Putamen (tissue), 1 donor: ENCODE measurements at regions not wholly inside any gene's neighbourhood (a gene's known extent, or its start where the extent isn't known, plus 50 kb on each side); places are given as distances from the start of the nearest gene placed in this dataset.

Source experiments
- DNase-seq: peaks from one replicate; pipeline ENCODE4 v3.0.0-alpha.2; 2016; ENCODE audit warnings: low spot score

DNA sequence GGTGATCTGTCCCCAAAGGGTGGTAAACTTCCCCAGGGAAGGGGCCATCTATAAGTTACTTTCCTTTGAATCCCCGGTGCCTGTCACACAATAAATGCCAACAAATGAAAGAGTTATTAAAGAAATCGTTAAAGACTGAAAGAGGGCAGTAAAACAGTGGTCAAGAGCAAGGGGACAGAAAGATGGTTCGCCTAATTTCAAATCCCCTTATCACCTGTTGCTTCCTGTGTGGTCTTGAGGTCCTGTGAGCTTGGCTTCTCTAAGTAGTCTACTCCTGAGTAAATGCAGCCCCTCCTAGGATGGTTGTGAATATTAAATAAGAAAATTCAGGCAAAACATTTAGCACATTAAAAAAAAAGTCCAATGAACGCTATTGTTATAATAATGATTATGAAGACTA lies 225.7 kb upstream of the ADAMTS9 start:
- DNase-seq: no peak

DNA sequence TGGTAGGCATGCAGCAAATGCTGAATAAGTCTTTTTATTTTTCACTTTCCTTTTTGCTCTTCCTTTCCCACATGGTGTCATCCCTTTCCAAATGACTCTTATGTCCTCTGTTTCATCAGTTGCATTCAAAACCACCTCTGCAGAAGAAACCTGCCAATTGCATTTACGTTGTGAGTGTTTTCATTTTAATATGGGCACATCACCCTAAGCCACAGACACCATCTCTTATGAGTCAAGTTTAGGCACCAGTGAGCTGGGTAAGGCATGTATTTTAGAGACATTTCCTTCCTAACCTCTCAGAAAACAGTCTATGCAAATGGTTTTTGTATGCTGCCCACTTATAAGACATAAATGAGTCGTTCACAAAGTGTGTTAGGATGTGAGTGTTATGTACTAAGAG lies 223.3 kb upstream of the ADAMTS9 start:
- DNase-seq: no peak

DNA sequence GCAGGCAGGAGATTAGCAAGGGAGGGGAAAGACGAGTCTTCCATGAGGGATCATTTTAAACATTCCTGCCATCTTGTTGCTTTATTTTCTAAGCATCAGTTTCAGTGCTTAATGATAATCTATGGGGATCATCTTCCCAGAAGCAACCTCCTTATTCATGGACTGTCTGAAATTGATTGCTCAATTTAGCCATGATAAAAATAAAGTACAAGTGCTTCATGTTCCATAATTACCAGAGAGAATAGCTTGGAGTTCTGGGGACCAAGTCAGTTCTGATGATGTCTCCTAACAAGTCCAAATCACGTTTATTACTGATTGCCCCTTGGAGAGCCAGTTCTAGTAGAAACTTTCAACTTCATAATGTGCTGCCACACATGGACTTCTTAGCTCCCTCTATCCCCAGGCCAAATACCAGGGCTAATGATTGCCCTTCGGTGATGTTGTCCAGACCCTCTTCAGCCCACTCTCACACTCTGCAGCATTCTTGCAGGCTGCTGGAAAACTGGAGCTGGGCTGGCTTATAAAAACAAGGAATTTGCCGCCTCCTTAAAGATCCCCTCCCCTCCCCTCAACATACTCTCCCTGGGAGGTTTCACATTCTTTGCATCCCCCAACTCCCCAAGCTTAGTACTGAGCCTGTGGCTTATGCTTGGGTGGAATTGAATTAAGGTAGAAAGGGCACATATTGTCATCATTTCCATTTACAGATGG lies 222.1 kb upstream of the ADAMTS9 start:
- no peak for DNase-seq

DNA sequence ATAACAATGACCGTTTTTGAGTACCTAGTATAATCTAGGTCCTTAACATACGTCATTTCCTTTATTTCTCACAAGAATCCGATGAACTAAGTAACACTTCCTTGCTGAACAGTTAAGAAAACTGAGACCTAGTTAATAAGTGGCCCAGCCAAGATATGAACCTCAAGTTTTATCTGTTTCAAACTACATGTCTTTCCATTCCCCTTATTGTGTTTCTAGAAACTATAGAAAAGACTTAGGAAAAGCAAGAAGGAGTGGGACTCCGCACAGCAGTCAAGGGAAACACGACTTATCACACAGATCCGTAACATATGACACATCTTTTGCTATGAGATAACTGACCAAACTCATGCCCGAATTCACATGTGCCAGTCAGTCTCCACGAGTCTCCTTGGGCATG lies 221.2 kb upstream of the ADAMTS9 start:
- DNase-seq: no peak

DNA sequence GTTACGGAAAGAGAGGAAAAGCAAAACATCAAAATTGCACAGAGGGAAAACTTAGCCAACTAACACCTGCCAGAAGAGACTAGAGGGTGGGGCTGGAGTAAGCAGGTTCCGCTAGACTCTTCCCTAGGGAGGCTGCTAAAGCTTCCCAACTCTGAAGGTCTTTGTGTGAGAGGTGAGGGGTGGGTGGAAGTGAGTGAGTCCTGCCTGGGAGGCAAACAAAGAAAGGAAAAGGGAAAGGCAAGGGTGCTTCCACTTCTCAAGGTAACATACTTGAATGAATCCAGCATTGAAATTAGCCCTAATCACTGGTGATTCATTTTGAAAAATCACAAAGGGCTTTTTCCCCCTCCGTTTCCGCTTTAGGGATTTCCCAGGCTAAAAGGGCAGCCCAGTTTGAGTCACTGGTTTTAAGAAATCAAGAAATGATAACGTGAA lies 220.5 kb upstream of the ADAMTS9 start:
- DNase-seq: no peak

DNA sequence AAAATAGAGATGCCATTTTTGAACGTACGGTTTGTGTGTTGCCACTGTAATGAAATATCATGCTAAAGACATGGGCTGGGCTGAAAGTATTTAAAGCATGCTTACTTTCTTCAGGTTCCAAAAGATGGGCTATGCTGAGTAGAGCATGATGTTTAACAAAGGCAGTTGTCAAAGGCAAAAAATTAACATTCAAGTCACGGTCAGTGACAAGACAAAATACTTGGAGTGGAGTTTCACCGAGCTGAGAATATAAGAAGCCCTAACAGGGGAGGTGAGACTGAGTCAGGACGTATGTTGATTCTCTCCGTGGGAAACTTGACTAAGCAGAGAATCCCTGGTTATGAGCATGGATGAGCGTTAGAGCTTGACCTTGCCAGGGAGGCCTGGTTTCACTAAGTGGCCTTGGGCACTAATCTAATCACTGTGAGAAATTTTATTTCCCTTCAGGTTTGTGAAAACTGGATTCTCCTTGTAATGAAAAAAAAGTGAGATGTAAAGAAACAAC lies 218.2 kb upstream of the ADAMTS9 start:
- no peak for DNase-seq

DNA sequence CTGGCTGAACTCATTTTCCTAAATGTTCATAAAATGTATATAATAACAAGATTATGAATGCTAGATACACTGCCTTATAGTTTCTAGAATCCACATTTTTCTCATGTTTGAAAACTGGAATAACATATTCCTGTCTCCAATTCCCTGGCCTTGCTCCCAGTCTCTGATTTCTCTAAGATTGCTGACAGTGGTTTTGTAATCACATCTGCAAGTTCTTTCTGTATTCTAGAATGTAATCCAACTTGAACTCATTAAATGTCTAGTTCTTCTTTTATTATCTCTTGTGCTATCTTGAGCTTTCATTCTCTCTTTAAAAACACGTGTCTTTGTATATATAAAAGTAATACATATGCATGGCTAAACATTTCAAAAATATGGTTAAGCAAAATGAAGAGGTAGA lies 215.2 kb upstream of the ADAMTS9 start:
- DNase-seq: no peak

DNA sequence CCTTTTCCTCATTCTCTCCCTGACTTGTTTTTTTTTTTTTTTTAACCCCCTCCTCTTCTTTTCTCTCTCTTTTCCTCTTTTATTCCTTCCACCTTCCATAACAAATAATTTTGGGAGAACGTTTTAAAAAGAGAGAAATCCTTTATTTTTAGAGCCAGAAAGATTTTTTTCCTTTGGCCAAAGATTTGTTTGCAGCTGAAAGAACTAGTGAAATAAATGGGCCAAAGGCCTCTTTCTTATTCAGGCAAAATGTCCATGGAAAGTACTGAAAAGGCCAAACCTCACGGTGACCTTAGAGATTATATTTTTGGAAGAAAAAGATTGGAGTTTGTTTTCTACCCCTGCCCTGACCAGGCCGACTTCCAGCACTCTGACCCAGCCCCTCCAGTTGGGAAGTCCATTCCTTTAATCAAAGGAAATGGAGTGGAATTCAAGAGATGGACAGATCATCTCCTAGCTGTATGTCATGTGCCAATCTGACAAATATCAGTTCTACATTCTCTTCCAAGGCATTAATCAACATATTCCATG lies 214.3 kb upstream of the ADAMTS9 start:
- DNase-seq: no peak

DNA sequence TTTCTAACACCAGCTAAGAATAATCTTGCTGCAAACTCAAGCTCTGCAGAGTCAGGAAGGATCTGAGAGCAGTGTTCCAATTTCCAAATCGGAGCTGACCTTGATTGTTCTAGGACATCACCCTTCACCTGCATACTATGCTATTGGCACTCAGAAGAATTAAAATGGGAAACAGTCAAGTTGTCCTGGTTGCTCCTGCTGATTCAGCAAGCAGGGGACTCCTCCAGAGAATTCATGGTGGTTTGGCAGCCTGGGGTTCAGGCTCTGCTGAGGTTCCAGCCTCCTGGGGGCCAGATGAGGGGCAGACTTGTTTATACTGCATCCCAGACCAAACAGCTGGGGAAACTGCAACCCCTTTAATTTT lies 213.7 kb upstream of the ADAMTS9 start:
- no peak for DNase-seq

DNA sequence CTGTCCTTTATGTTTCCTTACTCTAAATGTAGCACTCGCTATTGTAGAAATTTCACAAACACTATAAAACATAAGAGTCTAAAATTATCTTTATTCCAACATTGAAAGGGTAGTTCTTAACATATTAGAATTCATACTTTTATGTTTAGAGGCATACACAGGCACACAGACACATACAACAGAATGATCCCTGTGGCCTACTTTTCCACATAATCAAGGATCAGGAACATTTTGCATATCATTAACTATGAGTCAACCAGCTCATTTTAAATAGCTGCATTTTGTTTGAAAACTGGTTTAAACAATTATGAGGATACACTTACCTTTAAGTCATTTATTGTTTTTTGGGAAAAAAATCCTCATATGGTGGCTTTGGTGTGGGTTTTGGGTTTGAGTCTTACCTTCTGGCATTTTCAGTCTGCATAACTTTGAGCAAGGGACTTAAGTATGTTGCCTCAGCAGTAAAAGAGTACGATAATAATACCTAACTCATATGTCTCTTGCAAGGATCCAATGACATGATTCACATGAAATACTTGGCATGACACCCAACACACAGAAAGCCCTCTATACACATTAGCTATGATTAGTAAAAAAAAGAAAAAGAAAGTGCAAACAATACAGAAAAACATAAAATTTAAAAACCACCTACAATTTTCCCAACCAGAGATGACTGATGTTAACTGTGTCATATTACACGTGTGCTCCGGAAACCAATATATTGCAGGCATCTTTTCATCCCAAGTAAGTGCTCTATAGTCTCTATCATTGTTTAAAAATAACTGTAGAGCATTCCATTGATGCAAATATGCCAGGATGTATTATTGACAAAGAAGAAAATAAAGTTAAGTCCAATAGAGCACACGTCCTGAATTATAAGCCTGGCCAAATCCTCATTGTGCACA lies 213.1 kb upstream of the ADAMTS9 start:
- DNase-seq: no peak

DNA sequence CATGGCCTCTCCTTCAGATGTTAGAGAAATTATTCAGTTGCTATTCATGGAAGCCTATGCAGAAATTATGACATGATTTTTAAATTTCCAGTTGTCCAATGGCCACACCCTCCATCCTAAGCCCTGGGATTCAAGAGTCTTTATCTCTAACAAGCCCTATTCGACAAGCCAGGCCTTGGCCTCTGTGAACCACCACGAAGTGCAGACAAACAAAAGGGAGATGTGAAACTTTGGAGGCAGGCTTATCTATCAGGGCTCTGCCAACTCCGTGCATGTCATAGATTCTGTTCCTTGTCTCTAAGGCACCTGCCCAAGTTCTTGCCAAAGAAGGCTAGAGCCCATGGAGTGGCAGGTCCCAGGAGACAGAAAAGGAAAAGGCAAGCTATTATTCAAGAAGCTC lies 212.4 kb upstream of the ADAMTS9 start:
- no peak for DNase-seq

DNA sequence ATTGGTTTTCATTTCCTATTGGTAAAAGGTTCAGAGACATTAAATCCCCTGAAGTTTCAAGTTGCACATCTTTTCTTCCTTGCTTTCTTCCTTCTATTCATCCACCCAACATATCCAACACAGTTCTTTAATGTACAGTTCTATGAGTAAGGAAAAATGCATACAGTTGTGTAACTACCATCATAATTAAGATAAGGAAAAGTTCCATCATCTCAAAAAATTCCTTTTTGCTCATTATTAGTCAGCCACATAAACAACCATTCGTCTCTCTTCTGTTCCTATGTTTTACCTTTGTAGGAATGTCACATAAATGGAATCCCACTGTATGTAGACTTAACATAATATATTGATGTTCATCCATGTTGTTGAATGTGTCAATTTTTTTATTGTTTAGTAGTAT lies 211.1 kb upstream of the ADAMTS9 start:
- DNase-seq: no peak

DNA sequence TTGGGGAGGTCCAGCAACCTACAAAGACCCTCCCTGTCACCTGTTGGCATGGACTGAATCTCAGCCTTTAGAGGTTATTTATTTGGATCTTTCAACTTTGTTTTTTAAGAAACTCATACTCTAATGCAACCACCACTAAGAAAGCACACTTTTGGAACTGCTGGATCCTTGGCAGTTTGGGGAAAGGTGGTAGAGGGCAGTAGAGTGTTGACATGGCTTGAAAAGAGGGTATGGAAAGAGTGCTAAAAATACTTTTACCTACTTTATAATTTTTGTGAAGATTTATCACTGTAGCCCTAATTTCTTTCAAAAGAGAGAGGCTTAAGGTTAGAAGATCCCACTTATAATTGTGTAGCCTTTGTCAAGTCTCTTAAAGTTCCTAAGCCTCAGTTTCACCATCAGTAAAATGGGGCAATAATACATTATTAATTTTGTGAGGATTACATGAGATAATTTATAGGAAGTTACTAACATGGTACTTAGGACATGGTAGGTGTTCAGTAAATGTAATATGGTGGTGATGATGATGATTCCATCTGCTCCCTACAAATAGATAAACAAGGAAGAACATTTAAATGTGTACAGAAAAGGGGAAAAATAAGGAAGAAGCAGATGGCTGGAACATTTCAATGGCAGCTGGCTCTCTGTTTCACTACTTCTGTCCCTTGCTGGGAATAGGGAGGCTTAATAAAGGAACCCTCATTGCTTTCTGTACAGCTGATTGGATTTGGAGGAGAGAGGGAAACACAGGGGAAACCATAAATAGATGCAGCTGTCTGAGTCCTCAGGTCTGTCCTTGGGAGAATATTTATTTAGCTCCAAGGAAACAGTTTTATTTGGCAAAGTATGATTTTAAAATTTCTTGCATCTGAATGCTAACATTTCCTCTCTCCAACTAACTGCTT lies 208.4 kb upstream of the ADAMTS9 start:
- DNase-seq: no peak

DNA sequence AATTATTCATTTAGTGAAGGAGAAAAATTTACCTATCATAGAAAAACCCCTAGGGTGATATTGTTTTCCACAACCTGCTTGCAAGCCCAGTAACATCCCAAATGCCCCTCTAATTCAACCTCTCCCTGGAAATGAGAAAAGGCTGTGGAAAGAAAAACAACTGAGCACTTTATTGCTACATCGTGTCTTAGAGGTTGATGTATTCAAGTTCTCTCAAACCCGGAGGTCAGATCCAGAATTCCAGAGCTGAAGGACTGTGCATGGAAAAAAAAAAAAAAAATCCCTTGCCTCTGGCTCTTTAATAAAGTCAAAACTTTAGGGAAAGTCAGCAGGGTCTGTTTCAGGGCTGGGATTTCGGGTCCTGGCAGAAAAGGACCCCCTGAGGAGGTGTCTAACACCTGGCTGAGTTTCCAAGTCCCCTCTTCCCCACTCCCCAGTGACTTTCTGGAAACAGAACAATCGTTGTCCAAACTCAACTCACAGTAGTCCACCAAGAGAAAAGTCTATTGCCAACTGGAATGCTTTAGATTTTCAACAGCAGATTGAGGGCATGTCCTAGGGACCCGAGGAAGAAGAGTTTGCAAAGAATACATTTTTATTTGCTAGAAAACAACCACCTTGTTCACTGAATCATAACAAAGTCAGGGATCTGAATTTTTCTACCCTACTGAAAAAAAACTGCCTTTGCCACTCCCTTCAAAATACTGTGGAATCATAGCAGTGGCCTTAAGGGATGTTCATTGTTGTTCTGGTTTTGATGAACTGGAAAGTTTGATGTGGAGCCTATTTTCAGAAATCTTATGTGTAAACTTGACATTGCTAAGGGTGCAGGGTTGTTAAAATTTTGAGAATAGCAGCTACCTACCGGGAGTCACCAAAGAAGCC lies 207.5 kb upstream of the ADAMTS9 start:
- DNase-seq: no peak

DNA sequence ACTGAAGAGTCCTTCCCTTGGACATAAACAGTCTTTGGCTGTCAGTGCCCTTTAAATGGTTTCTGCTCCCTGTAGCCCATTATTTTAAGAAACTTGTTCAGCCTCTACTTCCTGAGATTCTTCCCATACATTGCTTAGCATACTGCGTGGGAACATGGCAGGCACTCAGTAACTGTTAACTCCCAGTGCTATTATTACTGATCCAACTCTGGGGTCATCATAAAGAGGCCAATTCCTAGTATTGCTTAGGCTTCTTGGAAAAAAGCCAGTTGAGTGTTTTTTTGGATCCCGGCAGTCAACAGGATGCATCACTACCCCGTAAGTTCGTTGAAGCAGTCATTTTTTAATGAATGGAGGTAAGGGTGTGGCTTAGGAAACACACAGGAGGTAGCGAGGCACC lies 206.2 kb upstream of the ADAMTS9 start:
- DNase-seq: no peak

DNA sequence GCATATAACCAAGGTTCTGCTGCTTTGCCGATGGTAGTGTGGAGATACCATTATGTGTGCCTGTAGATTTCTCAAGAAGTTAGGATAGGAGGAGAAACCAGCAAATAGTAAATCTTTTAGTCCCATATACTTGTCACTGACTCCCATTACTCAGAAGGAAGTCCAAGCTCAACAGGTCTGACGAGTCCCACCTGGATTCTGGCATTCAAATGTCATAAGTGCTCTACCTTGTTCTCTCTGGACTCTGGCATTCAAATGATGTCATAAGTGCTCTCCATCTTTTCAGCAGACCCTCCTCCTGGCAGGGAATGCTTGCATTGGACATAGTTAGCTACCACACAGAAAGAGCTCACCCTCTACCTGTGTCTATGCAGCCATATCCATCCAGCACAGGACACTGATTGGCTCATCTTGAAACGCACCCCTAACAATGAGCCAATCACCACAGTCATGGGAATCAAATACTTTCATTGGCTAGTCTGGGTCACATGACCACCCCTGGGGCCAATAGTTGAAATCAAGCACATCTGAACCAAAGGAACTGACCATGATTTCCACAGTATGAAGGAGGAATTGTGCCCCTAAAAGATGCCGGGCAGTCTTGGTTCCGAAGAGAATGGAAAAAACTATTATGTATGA lies 205.0 kb upstream of the ADAMTS9 start:
- no peak for DNase-seq

DNA sequence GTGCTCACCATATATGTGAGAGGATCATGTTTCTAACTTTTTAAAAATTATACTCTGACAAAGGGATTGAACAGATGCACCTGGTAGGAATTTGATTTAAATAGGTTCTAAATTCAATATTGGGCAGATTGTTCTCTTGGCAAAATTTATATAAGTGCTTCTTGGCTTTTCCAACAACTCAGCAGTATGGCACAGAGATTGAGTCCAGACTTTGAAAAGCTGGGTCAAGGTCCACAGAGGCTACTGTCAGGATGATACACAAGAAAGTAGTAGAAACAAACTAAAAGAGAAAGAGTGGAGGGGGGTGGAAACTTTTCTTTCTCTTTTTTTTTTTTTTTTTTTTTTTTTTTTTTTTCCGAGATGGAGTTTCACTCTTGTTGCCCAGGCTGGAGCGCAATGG lies 203.2 kb upstream of the ADAMTS9 start:
- DNase-seq: no peak

DNA sequence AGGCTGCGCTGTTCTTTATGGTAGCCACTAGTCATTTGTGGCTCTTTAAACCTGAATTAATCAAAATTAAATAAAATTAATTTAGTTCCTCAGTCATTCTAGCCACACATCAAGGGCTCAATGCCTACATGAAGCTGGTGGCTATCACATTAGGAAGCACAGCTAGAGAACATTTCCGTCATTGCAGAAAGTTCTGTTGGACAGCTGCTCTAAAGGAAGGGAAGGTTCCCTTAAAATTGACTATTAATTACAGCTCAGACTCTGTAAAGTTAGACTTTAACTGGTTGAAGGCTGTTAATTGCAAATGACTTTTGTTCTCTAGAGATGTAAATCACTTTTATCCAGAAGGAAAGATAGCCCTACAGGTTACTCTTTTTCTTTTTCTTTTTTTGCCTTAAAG lies 202.7 kb upstream of the ADAMTS9 start:
- DNase-seq: no peak

DNA sequence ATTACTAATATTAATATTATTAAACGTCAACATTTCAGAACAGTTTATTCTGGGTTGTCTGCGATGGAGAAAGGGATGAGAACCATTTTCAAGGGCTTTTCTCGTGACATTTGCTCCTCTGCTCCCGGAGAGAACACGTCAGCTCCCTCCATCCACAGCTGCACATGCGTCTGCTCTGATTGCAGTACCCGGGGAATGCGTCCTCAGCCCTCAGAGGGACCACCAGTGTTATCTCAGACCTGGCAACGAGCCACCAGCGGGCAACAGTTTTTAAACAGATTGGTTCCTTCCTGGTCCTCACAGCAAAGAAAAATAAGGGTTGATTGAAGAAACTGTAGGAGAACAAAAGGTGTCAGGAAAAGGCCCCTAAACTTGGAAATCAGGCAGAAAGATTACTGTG lies 202.2 kb upstream of the ADAMTS9 start:
- DNase-seq: no peak

DNA sequence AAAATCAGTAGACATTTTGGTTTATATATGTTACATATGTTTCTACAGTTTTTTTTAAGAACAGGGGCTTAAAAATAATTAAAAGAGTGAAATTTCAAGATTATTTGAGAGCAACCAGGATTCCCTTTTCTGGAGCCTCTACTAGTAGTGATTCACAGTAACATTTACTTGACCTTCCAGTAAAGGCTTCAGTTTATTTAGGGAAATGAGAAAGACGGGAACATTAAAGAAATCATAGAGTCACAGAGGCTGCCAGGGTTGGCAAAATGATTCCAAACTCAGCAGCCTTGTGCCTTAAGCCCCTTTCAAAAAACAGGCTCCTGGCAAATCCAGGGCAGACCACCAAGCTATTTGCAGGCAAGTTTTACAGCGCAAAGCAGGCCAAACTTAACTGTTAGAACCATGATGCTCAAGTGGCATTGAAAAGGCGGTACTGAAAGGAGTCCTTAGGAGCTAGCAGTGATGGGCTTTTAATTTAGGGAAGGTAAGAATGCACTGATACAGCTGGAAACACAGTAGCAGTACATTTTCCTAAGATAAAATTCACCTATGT lies 201.1 kb upstream of the ADAMTS9 start:
- no peak for DNase-seq
